D721Med (cell line): ENCODE measurements at regions not wholly inside any gene's neighbourhood (a gene's known extent, or its start where the extent isn't known, plus 50 kb on each side); places are given as distances from the start of the nearest gene placed in this dataset.

Source experiments
- DNase-seq: peaks from one replicate; pipeline ENCODE4 v3.0.0; 2011; ENCODE audit warnings: low spot score; ENCODE audit not compliant: insufficient read length
- FAIRE-seq: peaks from 2 replicates; lab custom pipeline; 2011; peaks lifted over from hg19 to GRCh38; lab: Jason Lieb, UNC
- CTCF ChIP-seq: IDR thresholded peaks from 2 replicates; pipeline ENCODE4 v1.5.1; 2012; ENCODE audit warnings: mild to moderate bottlenecking, control low read depth; ENCODE audit not compliant: insufficient read depth; ENCODE audit errors: missing control alignments

- FAIRE-seq (no peak), DNase-seq (no peak)
- TF ChIP-seq CTCF = no peak
Measured at GRCh38 chr5:124263680-124264491, 482.6 kb downstream of the ZNF608 start.

GRCh38 chr5:124262991-124263571 lies 483.4 kb downstream of the ZNF608 start:
- no peak for FAIRE-seq
- no peak for TF ChIP-seq CTCF
- no peak for DNase-seq

GRCh38 chr5:124262470-124262869 lies 484.0 kb downstream of the ZNF608 start:
- DNase-seq (no peak), FAIRE-seq (no peak)

GRCh38 chr5:124261848-124262247 lies 484.6 kb downstream of the ZNF608 start:
- no peak for DNase-seq
- no peak for FAIRE-seq
- no peak for TF ChIP-seq CTCF

More at GRCh38 chr5:124262470-124262869, 484.0 kb downstream of the ZNF608 start:
- no peak for TF ChIP-seq CTCF

- FAIRE-seq (no peak), DNase-seq (no peak)
- no peak for TF ChIP-seq CTCF
Measured at GRCh38 chr5:124260921-124261515, 485.4 kb downstream of the ZNF608 start.

- no peak for TF ChIP-seq CTCF
- FAIRE-seq (no peak), DNase-seq (no peak)
Measured at GRCh38 chr5:124259017-124259416, 487.4 kb downstream of the ZNF608 start.

GRCh38 chr5:124257048-124257447 lies 489.4 kb downstream of the ZNF608 start:
- DNase-seq = no peak
- no peak for FAIRE-seq
- TF ChIP-seq CTCF = no peak
